GM12878 (cell line): ENCODE measurements at regions not wholly inside any gene's neighbourhood (a gene's known extent, or its start where the extent isn't known, plus 50 kb on each side); places are given as distances from the start of the nearest gene placed in this dataset.

Source experiments
- CBFB ChIP-seq: IDR thresholded peaks from 2 replicates; pipeline ENCODE4 v1.6.1; 2016; ENCODE audit warnings: antibody characterized with exemption, low read depth
- CREM ChIP-seq: IDR thresholded peaks from 2 replicates; pipeline ENCODE4 v1.6.1; 2014; ENCODE audit warnings: antibody characterized with exemption, low read depth
- EZH2 ChIP-seq: IDR thresholded peaks from 2 replicates; pipeline ENCODE4 v1.6.1; 2012; ENCODE audit warnings: low read depth, mild to moderate bottlenecking, control low read depth, inconsistent platforms, low read length, borderline replicate concordance; ENCODE audit not compliant: control insufficient read depth
- GABPA ChIP-seq: IDR thresholded peaks from 2 replicates; pipeline ENCODE4 v1.6.1; 2014; ENCODE audit warnings: antibody characterized with exemption, low read depth, mild to moderate bottlenecking, inconsistent platforms
- KDM1A ChIP-seq: fragments of 200-600 bp; sonication (generic); IDR thresholded peaks from 2 replicates; pipeline ENCODE4 v1.6.1; 2016; ENCODE audit warnings: borderline replicate concordance
- NR2C2 ChIP-seq: IDR thresholded peaks from 2 replicates; pipeline ENCODE4 v1.6.1; 2011; ENCODE audit warnings: borderline replicate concordance, low read depth; ENCODE audit not compliant: control insufficient read depth, insufficient read length
- POLR2A ChIP-seq: IDR thresholded peaks from 2 replicates; pipeline ENCODE4 v1.6.1; 2011; ENCODE audit warnings: low read depth, mild to moderate bottlenecking, low read length
- POLR2AphosphoS5 ChIP-seq: IDR thresholded peaks from 2 replicates; pipeline ENCODE4 v1.6.1; 2011; ENCODE audit warnings: mild to moderate bottlenecking, low read length, inconsistent platforms
- SIN3A ChIP-seq: IDR thresholded peaks from 2 replicates; pipeline ENCODE4 v1.6.1; 2012; ENCODE audit warnings: low read depth, low read length, improper control_type of control experiment
- SMC3 ChIP-seq: IDR thresholded peaks from 2 replicates; pipeline ENCODE4 v1.6.1; 2011; ENCODE audit warnings: low read length, improper control_type of control experiment, borderline replicate concordance
- TBL1XR1 ChIP-seq: IDR thresholded peaks from 2 replicates; pipeline ENCODE4 v1.6.1; 2012; ENCODE audit warnings: low read depth, low read length, improper control_type of control experiment
- ZNF217 ChIP-seq: fragments of 450-650 bp; IDR thresholded peaks from 2 replicates; pipeline ENCODE4 v1.6.1; 2017; ENCODE audit warnings: antibody characterized with exemption, mild to moderate bottlenecking
- ZNF274 ChIP-seq: IDR thresholded peaks from one replicate; pipeline ENCODE4 v1.8.0; 2011; ENCODE audit not compliant: insufficient read length, insufficient read depth
- TF ChIP-seq, protein P1 (sequence below), 3 experiments: IDR thresholded peaks in 2 of 3; conservative IDR thresholded peaks in 1 of 3; 2 replicates each; pipeline ENCODE4 v1.5.1; 2011; ENCODE audit warnings: low read depth in 3 of 3, low read length in 3 of 3, mild to moderate bottlenecking in 3 of 3, control low read depth in 2 of 3, moderate library complexity in 2 of 3, inconsistent platforms in 1 of 3, mixed read lengths in 1 of 3; ENCODE audit not compliant: control insufficient read depth in 2 of 3, insufficient read depth in 1 of 3; ENCODE audit errors: extremely low read depth in 1 of 3

DNA sequence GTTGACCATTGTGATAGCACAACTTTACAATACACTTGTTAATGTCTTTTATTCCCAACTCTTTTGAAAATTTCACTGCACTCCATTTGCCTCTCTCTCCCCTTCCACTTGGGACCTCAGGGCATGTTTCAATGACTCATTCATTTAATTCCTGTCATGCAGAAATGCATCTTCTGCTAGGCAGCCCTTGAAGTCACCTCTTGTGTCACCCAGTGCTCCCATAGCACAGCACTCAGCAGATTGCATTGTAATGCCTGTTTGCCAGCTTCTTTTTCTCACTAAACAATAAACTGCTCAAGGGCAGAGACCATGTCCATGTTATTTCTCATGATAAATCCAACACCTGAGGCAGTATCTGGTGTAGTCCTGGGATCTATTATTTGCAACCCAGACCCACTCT is 85.9 kb upstream of the ACSL3 start:
- TF ChIP-seq, protein P1, sequence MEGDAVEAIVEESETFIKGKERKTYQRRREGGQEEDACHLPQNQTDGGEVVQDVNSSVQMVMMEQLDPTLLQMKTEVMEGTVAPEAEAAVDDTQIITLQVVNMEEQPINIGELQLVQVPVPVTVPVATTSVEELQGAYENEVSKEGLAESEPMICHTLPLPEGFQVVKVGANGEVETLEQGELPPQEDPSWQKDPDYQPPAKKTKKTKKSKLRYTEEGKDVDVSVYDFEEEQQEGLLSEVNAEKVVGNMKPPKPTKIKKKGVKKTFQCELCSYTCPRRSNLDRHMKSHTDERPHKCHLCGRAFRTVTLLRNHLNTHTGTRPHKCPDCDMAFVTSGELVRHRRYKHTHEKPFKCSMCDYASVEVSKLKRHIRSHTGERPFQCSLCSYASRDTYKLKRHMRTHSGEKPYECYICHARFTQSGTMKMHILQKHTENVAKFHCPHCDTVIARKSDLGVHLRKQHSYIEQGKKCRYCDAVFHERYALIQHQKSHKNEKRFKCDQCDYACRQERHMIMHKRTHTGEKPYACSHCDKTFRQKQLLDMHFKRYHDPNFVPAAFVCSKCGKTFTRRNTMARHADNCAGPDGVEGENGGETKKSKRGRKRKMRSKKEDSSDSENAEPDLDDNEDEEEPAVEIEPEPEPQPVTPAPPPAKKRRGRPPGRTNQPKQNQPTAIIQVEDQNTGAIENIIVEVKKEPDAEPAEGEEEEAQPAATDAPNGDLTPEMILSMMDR (IDR thresholded peaks at IDR 0.05 in 2 of 3, conservative IDR thresholded peaks at IDR 0.05 in 1 of 3; ENCODE audit: control insufficient read depth in 2 of 3, extremely low read depth in 1 of 3, insufficient read depth in 1 of 3, low read depth in 3 of 3, low read length in 3 of 3), result no peak
- TF ChIP-seq TBL1XR1 (no peak), ZNF274 (no peak), POLR2AphosphoS5 (no peak), POLR2A (no peak), GABPA (no peak), NR2C2 (no peak), EZH2 (no peak), CBFB (no peak), SMC3 (no peak), SIN3A (no peak), KDM1A (no peak), CREM (no peak), ZNF217 (no peak)
